Panc1 (cell line): ENCODE measurements at regions not wholly inside any gene's neighbourhood (a gene's known extent, or its start where the extent isn't known, plus 50 kb on each side); places are given as distances from the start of the nearest gene placed in this dataset.
"Not testable (repeated sequence)": the region's sequence is repeated elsewhere in the genome, so short reads cannot be mapped to it uniquely, and the experiment has no call there.

ENCODE experiments used
- ATAC-seq: fragments of 200-7000 bp; cut with Tn5 transposase; 2 replicates; pipeline ENCODE4 v1.9.1; 2020; ENCODE audit warnings: mild to moderate bottlenecking, moderate library complexity
- BruUV-seq: library from RNA; stranded (reverse); fragments of 400-500 nt; replicated peaks from 2 replicates; lab custom pipeline; 2021; lab: Mats Ljungman, UMichigan
- CTCF ChIA-PET: fragments of 300-600 bp; sonication (Branson Sonifier 250); formaldehyde crosslinking; loops from one replicate; lab custom pipeline; 2022; ENCODE audit warnings: antibody characterized with exemption; lab: Charles Lee
- POLR2A ChIA-PET: fragments of 300-600 bp; sonication (Branson Sonifier 250); formaldehyde crosslinking; loops from one replicate; lab custom pipeline; 2022; ENCODE audit warnings: antibody characterized with exemption; lab: Charles Lee
- DNase-seq: peaks from one replicate; pipeline ENCODE4 v3.0.0-alpha.2; 2010; ENCODE audit warnings: low read depth, low spot score
- H3K27ac ChIP-seq: 2 replicates; pipeline ENCODE4 v1.5.1; 2011; ENCODE audit warnings: mild to moderate bottlenecking, low read length, inconsistent platforms
- H3K27me3 ChIP-seq: fragments of 200-500 bp; sonication (Bioruptor generic); 2 replicates; pipeline ENCODE4 v1.6.0; 2014; ENCODE audit warnings: low read length, inconsistent platforms; ENCODE audit not compliant: control insufficient read depth, insufficient read depth
- H3K36me3 ChIP-seq: fragments of 200-500 bp; sonication (Bioruptor generic); 2 replicates; pipeline ENCODE4 v1.5.1; 2014; ENCODE audit warnings: inconsistent platforms, mild to moderate bottlenecking, low read length, moderate library complexity; ENCODE audit not compliant: control insufficient read depth, insufficient read depth
- H3K4me1 ChIP-seq: 2 replicates; pipeline ENCODE4 v1.5.1; 2011; ENCODE audit warnings: inconsistent platforms, mild to moderate bottlenecking, low read length, moderate library complexity; ENCODE audit not compliant: control insufficient read depth, insufficient read depth
- H3K4me3 ChIP-seq, 2 experiments: 2 replicates each; pipeline ENCODE4 v1.5.1; 2011 to 2012; ENCODE audit warnings: low read depth in 2 of 2, low read length in 2 of 2, mild to moderate bottlenecking in 2 of 2, inconsistent platforms in 1 of 2, moderate library complexity in 1 of 2
- H3K9me3 ChIP-seq: fragments of 200-500 bp; sonication (Bioruptor generic); 2 replicates; pipeline ENCODE4 v1.5.1; 2014; ENCODE audit warnings: low read depth, mild to moderate bottlenecking, inconsistent platforms, low read length, moderate library complexity; ENCODE audit not compliant: control insufficient read depth, insufficient read depth
- POLR2AphosphoS5 ChIP-seq: IDR thresholded peaks from 2 replicates; pipeline ENCODE4 v1.6.1; 2012; ENCODE audit warnings: mild to moderate bottlenecking, low read depth, low read length, moderate library complexity
- REST ChIP-seq, 2 experiments: IDR thresholded peaks; 2 replicates each; pipeline ENCODE4 v1.6.1; 2011 to 2012; ENCODE audit warnings: low read depth in 2 of 2, control low read depth in 1 of 2, low read length in 1 of 2, mild to moderate bottlenecking in 1 of 2, moderate library complexity in 1 of 2; ENCODE audit not compliant: insufficient read depth in 1 of 2
- SIN3A ChIP-seq: IDR thresholded peaks from 2 replicates; pipeline ENCODE4 v1.6.1; 2012; ENCODE audit warnings: low read depth, mild to moderate bottlenecking, low read length, moderate library complexity, borderline replicate concordance; ENCODE audit not compliant: insufficient read depth
- TCF7L2 ChIP-seq: IDR thresholded peaks from 2 replicates; pipeline ENCODE4 v1.6.1; 2011; ENCODE audit warnings: mild to moderate bottlenecking, low read depth, low read length, inconsistent platforms
- in situ Hi-C: cut with HindIII; loops from 2 replicates; pipeline ENCODE4 v1.10.0; 2016; ENCODE audit warnings: low sequenced_read_pairs, low pct_unique_long_range_greater_than_20kb
- intact Hi-C: fragments of 100-400 bp; cut with micrococcal nuclease; formaldehyde crosslinking; loops from one replicate; pipeline ENCODE4 v1.10.0; 2022; ENCODE audit not compliant: unreplicated experiment
- TF ChIP-seq, protein P1 (sequence below): fragments of 450-650 bp; IDR thresholded peaks from 2 replicates; pipeline ENCODE4 v1.5.1; 2017; ENCODE audit warnings: mild to moderate bottlenecking

DNA sequence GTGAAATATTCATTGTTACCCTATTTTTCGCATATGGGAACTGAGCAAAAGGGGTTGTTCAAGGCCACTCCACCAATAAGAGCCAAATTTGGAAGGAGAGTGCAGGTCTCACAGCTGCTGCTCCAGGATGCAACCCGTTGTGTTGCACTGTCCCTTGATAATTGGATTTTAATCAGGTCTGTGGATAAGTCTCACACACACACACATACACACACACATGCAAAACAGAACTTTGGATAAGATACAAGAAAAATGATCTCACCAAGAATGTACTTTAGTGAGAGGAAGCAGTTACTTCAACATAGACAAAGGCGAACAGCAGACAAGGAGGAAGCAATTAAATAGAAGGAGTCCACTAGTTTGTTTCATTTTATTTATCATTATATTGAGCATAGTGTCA lies 127.3 kb upstream of the EDNRB start:
- in situ Hi-C loops (no loop called here), intact Hi-C loops (no loop called here)
- CTCF ChIA-PET: no interaction called here
- POLR2A ChIA-PET: no interaction called here
- Histone ChIP-seq H3K4me3 (no peak overlapping the region), H3K9me3 (no peaks in the 10 kb centered on the region), H3K27me3 (no peaks in the 10 kb centered on the region), H3K27ac (no peak overlapping the region), H3K4me1 (no peaks in the 10 kb centered on the region), H3K36me3 (no peaks in the 10 kb centered on the region)
- DNase-seq: no peak
- no peak for TF ChIP-seq SIN3A
- TF ChIP-seq, protein P1, sequence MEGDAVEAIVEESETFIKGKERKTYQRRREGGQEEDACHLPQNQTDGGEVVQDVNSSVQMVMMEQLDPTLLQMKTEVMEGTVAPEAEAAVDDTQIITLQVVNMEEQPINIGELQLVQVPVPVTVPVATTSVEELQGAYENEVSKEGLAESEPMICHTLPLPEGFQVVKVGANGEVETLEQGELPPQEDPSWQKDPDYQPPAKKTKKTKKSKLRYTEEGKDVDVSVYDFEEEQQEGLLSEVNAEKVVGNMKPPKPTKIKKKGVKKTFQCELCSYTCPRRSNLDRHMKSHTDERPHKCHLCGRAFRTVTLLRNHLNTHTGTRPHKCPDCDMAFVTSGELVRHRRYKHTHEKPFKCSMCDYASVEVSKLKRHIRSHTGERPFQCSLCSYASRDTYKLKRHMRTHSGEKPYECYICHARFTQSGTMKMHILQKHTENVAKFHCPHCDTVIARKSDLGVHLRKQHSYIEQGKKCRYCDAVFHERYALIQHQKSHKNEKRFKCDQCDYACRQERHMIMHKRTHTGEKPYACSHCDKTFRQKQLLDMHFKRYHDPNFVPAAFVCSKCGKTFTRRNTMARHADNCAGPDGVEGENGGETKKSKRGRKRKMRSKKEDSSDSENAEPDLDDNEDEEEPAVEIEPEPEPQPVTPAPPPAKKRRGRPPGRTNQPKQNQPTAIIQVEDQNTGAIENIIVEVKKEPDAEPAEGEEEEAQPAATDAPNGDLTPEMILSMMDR: no peak
- no peak for TF ChIP-seq REST (IDR thresholded peaks at IDR 0.05; ENCODE audit: insufficient read depth in 1 of 2, low read depth in 2 of 2, low read length in 1 of 2)
- no peak for TF ChIP-seq POLR2AphosphoS5
- ATAC-seq: no peak
- no TSS peak for BruUV-seq

DNA sequence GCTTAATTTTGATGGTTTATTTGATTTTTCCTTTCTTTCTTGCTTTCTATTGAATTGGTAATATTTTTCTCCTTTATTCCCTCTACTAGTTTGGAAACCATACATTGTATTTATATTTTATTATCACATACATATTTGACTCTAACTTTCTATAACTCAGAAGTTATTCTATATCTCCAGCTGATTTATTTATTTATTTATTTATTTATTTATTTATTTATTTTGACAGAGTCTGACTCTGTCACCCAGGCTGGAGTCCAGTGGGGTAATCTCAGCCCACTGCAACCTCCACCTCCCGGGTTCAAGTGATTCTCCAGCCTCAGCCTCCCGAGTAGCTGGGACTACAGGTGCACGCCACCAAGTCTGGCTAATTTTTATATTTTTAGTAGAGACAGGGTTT lies 122.7 kb upstream of the EDNRB start:
- H3K4me3 ChIP-seq, CTCF ChIA-PET, intact Hi-C loops, in situ Hi-C loops, H3K36me3 ChIP-seq, DNase-seq, H3K27ac ChIP-seq, H3K4me1 ChIP-seq, H3K9me3 ChIP-seq, H3K27me3 ChIP-seq, POLR2A ChIA-PET, BruUV-seq, ATAC-seq: not testable (repeated sequence)

DNA sequence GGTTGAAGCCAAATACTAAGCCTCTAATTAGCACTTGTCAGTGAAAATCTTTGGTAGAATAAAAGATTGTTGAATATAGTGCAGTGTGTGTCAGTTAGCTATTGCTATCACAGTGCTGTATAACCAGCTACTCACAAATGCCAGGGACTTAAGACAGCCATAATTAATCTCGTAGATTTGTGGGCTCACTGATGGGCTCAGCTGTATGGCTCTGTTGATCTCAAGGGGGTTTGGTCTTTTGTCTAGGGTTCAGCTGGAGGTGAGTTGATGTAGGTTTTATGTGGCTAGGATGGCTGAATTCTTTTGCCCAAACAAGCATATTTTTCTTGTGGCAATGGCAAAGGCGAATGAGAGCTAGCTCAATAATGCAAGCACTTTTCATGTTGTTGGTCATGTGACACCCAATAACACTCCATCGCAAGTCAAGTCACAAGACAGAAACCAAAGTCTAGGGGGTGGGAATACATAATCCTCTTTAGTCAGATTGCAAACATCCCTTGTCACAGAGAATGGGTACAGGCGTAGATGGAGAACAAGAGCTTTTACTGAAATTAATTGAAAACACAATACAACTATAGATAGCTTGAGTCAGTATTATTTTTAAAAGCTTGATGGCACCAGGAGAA lies 121.7 kb upstream of the EDNRB start:
- intact Hi-C loops (no loop called here), in situ Hi-C loops (no loop called here)
- Histone ChIP-seq H3K36me3 (no peaks in the 10 kb centered on the region), H3K9me3 (no peaks in the 10 kb centered on the region), H3K4me1 (no peaks in the 10 kb centered on the region), H3K27ac (no peak overlapping the region), H3K27me3 (no peaks in the 10 kb centered on the region), H3K4me3 (no peak overlapping the region)
- no TSS peak for BruUV-seq
- CTCF ChIA-PET: interaction anchor here (0.7 to 1.2 kb wide), 2 partner anchors 24 to 125 kb away, joined by 3 read pairs; no protein-coding TSS in a partner anchor
- no peak for ATAC-seq
- POLR2A ChIA-PET: no interaction called here
- DNase-seq: no peak
- no peak for TF ChIP-seq REST (IDR thresholded peaks at IDR 0.05; ENCODE audit: insufficient read depth in 1 of 2, low read depth in 2 of 2, low read length in 1 of 2)
- TF ChIP-seq, protein P1: no peak
- TF ChIP-seq POLR2AphosphoS5: no peak
- no peak for TF ChIP-seq SIN3A
- no peak for TF ChIP-seq TCF7L2
